Common myeloid progenitor, CD34-positive (primary cell): ENCODE measurements at regions not wholly inside any gene's neighbourhood (a gene's known extent, or its start where the extent isn't known, plus 50 kb on each side); places are given as distances from the start of the nearest gene placed in this dataset.
A peak's percentile ranks its signal among the peaks of the same experiment; 100 is the strongest.

Experiments
- CTCF ChIA-PET: fragments of 350-600 bp; sonication (Branson Sonifier 250); formaldehyde crosslinking; loops from one replicate; lab custom pipeline; 2021; ENCODE audit warnings: antibody characterized with exemption; lab: Charles Lee
- POLR2A ChIA-PET: fragments of 350-600 bp; sonication (Branson Sonifier 250); formaldehyde crosslinking; loops from one replicate; lab custom pipeline; 2021; ENCODE audit warnings: antibody characterized with exemption; lab: Charles Lee
- DNase-seq, 3 donors: peaks; one replicate each; pipeline versions ENCODE4 v3.0.0 to v3.0.0-alpha.2; 2013
- H3K27ac ChIP-seq, 2 experiments: 1 replicate in 1 of 2; 2 replicates in 1 of 2; pipeline ENCODE4 v1.7.0; 2013; ENCODE audit warnings: inconsistent platforms in 2 of 2, low read length in 2 of 2, mild to moderate bottlenecking in 2 of 2, low read depth in 1 of 2, moderate library complexity in 1 of 2; ENCODE audit not compliant: severe bottlenecking in 2 of 2, insufficient read depth in 1 of 2, poor library complexity in 1 of 2
- H3K27me3 ChIP-seq, 5 experiments: replicated peaks in 2 of 5; 1 replicate in 3 of 5; 2 replicates in 2 of 5; pipeline versions ENCODE4 v1.6.1 to v1.7.0; 2013; ENCODE audit warnings: low read length in 4 of 5, mild to moderate bottlenecking in 2 of 5, moderate library complexity in 2 of 5, inconsistent platforms in 1 of 5; ENCODE audit not compliant: insufficient read depth in 5 of 5, control insufficient read depth in 4 of 5
- H3K36me3 ChIP-seq, 4 experiments: 1 replicate in 2 of 4; 2 replicates in 2 of 4; pipeline versions ENCODE4 v1.6.1 to v1.7.0; 2013; ENCODE audit warnings: low read length in 3 of 4, control low read depth in 1 of 4, mild to moderate bottlenecking in 1 of 4; ENCODE audit not compliant: control insufficient read depth in 4 of 4, insufficient read depth in 4 of 4
- H3K4me1 ChIP-seq, 4 experiments: 1 replicate in 3 of 4; 2 replicates in 1 of 4; pipeline versions ENCODE4 v1.6.1 to v1.7.1; 2013; ENCODE audit warnings: low read length in 3 of 4, mild to moderate bottlenecking in 3 of 4, control low read depth in 1 of 4, inconsistent platforms in 1 of 4, moderate library complexity in 1 of 4; ENCODE audit not compliant: control insufficient read depth in 4 of 4, insufficient read depth in 4 of 4; ENCODE audit errors: control extremely low read depth in 1 of 4
- H3K4me3 ChIP-seq, 7 experiments: 1 replicate in 4 of 7; 2 replicates in 3 of 7; pipeline versions ENCODE4 v1.5.1 to v1.7.0; 2013; ENCODE audit warnings: mild to moderate bottlenecking in 7 of 7, low read length in 6 of 7, moderate library complexity in 6 of 7, inconsistent platforms in 2 of 7, low read depth in 2 of 7, control low read depth in 1 of 7; ENCODE audit not compliant: insufficient read depth in 4 of 7, control insufficient read depth in 1 of 7; ENCODE audit errors: extremely low read depth in 1 of 7
- H3K9me3 ChIP-seq, 5 experiments: 1 replicate in 4 of 5; 2 replicates in 1 of 5; pipeline versions ENCODE4 v1.6.1 to v1.7.1; 2013; ENCODE audit warnings: low read length in 4 of 5, mild to moderate bottlenecking in 2 of 5, inconsistent platforms in 1 of 5, low read depth in 1 of 5, moderate library complexity in 1 of 5; ENCODE audit not compliant: control insufficient read depth in 4 of 5, insufficient read depth in 2 of 5; ENCODE audit errors: control extremely low read depth in 1 of 5
- WGBS: methylation state at CpG from one replicate; pipeline ENCODE4 v1.1.5; 2013; ENCODE audit not compliant: insufficient coverage; 5-methylcytosine and 5-hydroxymethylcytosine counted together

DNA sequence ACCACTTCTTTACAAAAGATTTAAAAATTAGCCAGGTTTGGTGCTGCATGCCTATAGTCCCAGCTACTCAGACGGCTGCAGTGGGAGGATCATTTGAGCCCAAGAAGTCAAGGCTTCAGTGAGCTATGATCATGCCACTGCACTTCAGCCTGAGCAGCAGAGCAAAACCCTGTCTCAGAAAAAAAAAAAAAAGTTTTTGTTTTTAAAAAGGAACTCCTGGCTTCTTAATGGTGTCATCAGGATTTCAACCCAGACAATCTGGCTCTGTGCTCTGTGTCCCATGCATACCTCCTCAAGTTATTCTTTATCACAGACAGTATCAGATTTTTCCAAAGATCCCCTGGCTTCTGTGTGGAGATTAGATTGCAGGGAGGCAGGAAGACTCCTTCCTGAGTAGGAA, 64.2 kb upstream of the IL12A start:
- Histone ChIP-seq H3K9me3 (no peaks in the 10 kb centered on the region), H3K27ac (no peak overlapping the region), H3K4me1 (peaks cover 0 to 27% (median 22%) of the 10 kb centered on the region in 4 experiments), H3K27me3 (no peaks in the 10 kb centered on the region), H3K36me3 (no peaks in the 10 kb centered on the region), H3K4me3 (no peak overlapping the region)
- WGBS = 100% methylated on average over 1 of the region's 1 CpG
- CTCF ChIA-PET = interaction anchor here (0.9 to 13.5 kb wide), 7 partner anchors 12 to 82 kb away, joined by 3 to 192 read pairs (median 4); no protein-coding TSS in a partner anchor
- no peak for DNase-seq
- POLR2A ChIA-PET = no interaction called here

DNA sequence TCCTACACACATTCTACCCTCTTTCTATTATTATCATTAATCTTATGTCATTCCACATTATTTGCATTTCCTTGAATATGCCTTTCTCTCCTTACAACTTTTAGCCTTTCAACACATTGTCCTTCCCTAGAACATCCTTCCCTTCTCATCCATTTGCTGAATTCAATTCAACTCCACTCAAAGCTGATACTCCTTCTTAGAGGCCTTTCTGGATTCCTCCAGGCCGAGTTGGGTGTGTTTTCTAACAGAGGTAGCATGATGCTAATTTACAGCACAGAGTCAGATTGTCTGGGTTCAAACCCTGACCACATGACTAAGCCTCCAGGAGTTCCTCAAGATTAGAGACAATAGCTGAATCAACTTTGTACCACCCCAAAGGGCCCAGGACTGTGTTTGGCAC, 63.4 kb upstream of the IL12A start:
- Histone ChIP-seq H3K27ac (no peak overlapping the region), H3K9me3 (no peaks in the 10 kb centered on the region), H3K36me3 (no peaks in the 10 kb centered on the region), H3K4me1 (peaks cover 0 to 33% (median 30%) of the 10 kb centered on the region in 4 experiments), H3K27me3 (no peaks in the 10 kb centered on the region), H3K4me3 (no peak overlapping the region)
- WGBS = 100% methylated on average over 1 of the region's 1 CpG
- ChIA-PET POLR2A (no interaction called here), CTCF (interaction anchor here (0.6 to 13.5 kb wide), 5 partner anchors 13 to 81 kb away, joined by 3 to 192 read pairs (median 4); no protein-coding TSS in a partner anchor)
- DNase-seq = no peak

DNA sequence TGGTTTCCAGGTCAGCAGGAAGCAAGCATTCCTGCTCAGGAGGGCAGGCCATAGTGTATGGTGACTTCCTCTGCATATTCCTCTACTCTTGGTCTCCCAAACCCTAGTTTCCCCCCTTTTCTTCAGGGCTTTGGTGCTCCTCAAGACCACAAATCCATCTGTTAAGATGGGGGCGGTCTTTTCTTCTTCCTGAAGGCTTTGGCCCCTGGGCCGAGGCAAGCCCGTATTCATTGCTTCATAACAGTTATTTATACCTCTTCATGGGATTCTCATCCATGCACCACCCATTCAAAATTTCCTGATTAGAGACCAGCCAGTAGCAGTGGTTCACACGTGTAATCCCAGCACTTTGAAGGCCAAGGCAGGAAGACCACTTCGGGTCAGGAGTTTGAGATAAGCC, 62.1 kb upstream of the IL12A start:
- H3K27me3 ChIP-seq = no peaks in the 10 kb centered on the region
- no peak for DNase-seq
- no peak overlapping the region for H3K27ac ChIP-seq
- H3K36me3 ChIP-seq = no peaks in the 10 kb centered on the region
- CTCF ChIA-PET = interaction anchor here (0.8 to 13.5 kb wide), 4 partner anchors 14 to 556 kb away, joined by 3 to 192 read pairs (median 13); no protein-coding TSS in a partner anchor
- 96% methylated on average over 4 of the region's 5 CpGs for WGBS
- no peaks in the 10 kb centered on the region for H3K9me3 ChIP-seq
- POLR2A ChIA-PET = no interaction called here
- H3K4me3 ChIP-seq = no peak overlapping the region
- peaks cover 0 to 33% (median 30%) of the 10 kb centered on the region in 4 experiments for H3K4me1 ChIP-seq

DNA sequence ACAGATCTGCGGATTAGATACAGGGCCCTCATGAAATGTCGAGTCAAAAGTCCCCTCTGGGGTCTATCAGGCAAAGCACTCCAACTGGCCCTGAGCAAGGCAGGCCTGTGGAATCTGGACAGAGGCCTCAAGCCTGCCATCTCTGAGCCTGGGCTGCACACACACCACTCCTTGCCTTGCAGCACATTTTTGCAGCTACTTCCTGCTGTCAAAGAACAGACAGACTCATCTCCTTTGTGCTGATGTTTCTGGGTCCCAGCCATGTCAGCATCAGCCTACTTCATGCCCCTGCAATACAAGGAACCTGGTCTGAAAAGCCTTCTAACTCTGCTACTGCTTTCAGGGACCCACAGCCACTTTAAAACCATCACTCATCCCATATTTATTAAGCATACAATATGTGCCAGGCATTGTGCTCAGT, 60.6 kb upstream of the IL12A start:
- Histone ChIP-seq H3K27me3 (no peaks in the 10 kb centered on the region), H3K4me3 (no peak overlapping the region), H3K4me1 (peaks cover 0 to 27% (median 24%) of the 10 kb centered on the region in 4 experiments), H3K27ac (no peak overlapping the region), H3K36me3 (no peaks in the 10 kb centered on the region), H3K9me3 (peaks cover 0 to 2% (median 0%) of the 10 kb centered on the region in 5 experiments)
- ChIA-PET POLR2A (no interaction called here), CTCF (interaction anchor here (0.8 to 13.5 kb wide), 10 partner anchors 10 to 99 kb away, joined by 3 to 192 read pairs (median 4); partner anchors contain the start of gene IL12A)
- DNase-seq = peak in 1 of 3 donors; percentile 13
- WGBS = 96% methylated on average over 2 of the region's 2 CpGs

DNA sequence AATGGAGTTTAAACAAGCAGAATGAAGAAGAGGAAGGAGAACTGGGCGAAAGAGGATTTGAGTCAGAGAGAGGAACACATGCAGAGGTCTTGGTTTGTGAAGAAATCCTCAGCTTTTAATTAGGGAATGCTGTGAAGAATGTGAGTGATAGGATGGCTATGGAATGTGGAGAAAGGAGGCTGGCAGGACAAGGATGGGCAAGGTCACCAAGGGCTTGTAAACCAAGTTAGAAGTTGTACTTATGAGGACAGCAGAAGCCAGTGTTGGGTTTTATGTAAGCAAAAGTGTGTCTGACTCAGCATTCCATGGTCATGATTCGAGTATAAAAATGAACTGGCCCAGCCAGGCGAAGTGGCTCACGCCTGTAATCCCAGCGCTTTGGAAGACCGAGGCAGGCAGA, 60.0 kb upstream of the IL12A start:
- Histone ChIP-seq H3K4me1 (peaks cover 0 to 27% (median 23%) of the 10 kb centered on the region in 4 experiments), H3K9me3 (peaks cover 0 to 6% (median 3%) of the 10 kb centered on the region in 5 experiments), H3K36me3 (no peaks in the 10 kb centered on the region), H3K27ac (no peak overlapping the region), H3K4me3 (no peak overlapping the region), H3K27me3 (no peaks in the 10 kb centered on the region)
- WGBS = 93% methylated on average over 6 of the region's 6 CpGs
- DNase-seq = no peak
- ChIA-PET POLR2A (interaction anchor here (1.0 kb wide), 1 partner anchor 78 kb away, joined by 3 read pairs; no protein-coding TSS in a partner anchor), CTCF (interaction anchor here (0.6 to 13.5 kb wide), 23 partner anchors 10 to 483 kb away, joined by 3 to 192 read pairs (median 4); partner anchors contain the start of genes IL12A and SCHIP1)

DNA sequence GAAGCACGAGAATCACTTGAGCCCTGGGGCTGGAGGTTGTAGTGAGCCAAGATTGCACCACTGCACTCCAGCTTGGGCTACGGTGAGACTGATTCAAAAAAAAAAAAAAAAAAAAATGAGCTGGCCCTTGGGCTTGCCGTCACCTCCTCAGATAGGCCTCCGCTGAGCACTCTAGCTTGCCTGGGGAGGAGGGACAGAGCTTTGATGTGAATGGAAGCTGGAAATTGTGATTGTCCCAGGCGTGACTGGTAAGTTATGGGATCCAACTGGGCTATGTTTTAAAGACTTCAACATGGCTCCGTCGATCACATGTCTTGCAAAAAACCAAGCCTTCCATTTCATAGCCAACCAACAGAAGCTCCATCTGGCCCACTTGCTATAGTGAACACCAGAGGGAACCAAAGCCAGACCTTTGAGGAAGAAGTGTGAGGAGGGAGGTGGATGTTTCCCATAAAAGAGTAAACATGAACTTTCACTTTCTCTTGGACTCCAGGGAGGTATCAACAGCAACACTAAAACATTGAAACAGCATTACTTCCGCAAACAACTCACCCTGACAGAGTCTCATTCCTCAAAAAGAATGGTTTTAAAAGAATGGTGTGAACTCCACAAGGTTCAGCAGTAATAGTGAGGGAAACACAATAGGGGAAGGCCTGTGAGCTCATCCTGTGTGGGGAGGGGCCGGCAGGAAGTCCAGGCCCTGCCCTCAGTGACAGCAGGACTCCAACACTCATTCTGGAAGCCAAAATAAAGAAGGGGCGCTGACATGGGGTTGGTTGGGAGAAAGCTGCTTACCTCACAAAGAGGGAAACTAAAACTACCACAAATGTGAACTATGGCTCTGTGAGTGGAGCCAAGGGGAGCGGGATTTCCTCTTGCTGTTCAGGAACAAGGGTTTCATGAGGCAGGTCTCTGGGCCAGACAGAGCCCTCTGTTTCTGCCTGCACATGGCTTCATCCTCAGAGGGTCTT, 59.2 kb upstream of the IL12A start:
- DNase-seq = peak; percentile 95 to 97 (median 97)
- WGBS = 75% methylated on average over 4 of the region's 11 CpGs
- CTCF ChIA-PET = interaction anchor here (0.6 to 13.5 kb wide), 28 partner anchors 11 to 492 kb away, joined by 3 to 192 read pairs (median 4); partner anchors contain the start of genes IL12A and SCHIP1
- POLR2A ChIA-PET = interaction anchor here (1.0 kb wide), 1 partner anchor 77 kb away, joined by 3 read pairs; no protein-coding TSS in a partner anchor
- H3K36me3 ChIP-seq = no peaks in the 10 kb centered on the region
- peaks cover 0 to 14% (median 10%) of the 10 kb centered on the region in 5 experiments for H3K9me3 ChIP-seq
- H3K27me3 ChIP-seq = no peaks in the 10 kb centered on the region
- H3K27ac ChIP-seq = peak overlapping the region in 1 of 2 experiments; percentile 73
- peaks cover 0 to 27% (median 23%) of the 10 kb centered on the region in 4 experiments for H3K4me1 ChIP-seq
- peak overlapping the region in 2 of 7 experiments; percentile 13 to 20 for H3K4me3 ChIP-seq
